Activated naive CD4-positive, alpha-beta T cell treated with anti-CD3 and anti-CD28 coated beads, Interleukin-2, amount 50 U/mL, for 16 hours (primary cell): ENCODE measurements at regions not wholly inside any gene's neighbourhood (a gene's known extent, or its start where the extent isn't known, plus 50 kb on each side); places are given as distances from the start of the nearest gene placed in this dataset.
"Not testable (repeated sequence)": the region's sequence is repeated elsewhere in the genome, so short reads cannot be mapped to it uniquely, and the experiment has no call there.

ENCODE experiments used
- DNase-seq: peaks from one replicate; pipeline ENCODE4 v3.0.0-alpha.2; 2020

DNA sequence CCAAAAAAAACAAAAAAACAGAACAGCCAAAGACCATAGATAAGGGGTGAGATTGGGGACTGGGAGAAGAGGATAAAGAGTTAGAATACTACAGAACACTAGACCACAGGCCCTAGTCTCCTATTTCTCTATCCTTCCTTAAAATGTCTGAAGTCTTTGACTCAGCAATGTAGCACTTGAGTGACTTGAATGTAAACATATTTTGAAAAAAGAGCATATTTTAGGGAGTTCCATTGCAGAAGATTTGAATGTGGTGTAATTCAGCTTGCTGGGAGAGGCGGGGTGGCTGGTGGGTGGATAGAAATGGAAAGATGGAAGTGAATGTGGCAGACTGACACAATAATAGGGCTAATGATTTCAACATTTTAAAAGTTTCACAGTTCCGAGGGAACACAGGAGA, 144.9 kb downstream of the CHIC2 start:
- no peak for DNase-seq

DNA sequence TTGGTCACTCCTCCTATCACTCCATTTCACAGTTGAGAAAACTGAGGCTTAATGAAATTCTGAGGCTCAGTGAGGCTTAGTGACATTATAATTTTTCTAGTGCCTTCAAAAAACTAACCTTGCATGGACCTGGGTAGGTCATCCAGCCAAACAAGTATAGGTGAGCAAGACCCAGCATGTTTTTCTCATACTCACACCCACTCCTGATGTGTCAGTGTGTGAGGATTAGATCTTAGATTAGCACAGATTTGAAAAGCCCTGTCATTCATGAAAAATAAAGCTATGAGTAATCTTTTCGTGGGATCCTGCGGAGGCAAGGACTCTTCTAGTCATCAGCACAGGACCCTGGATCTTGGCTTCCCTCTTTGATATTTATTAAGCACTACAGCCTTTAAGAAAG, 146.7 kb downstream of the CHIC2 start:
- no peak for DNase-seq

DNA sequence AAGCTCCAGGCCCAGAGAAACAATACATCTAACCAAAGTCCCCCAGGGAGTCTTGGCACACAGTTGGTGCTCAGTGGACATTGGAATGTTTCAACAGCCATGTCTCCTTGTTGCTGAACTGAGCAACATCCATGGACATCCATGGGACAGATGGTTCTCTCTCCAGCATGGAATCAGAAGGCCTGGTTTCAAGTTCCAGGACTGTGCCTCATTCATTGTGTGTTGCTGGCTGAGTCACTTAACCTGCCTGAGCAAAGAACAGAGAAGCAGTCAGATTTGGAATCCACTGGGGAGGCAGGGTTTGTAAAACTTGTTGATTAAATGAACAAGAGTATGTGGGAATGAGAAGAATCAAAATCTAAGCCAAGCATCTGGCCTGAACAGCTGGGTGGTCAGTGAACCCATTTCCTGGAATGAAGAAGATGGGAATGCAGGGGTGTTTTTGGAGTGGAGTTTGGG, 147.9 kb downstream of the CHIC2 start:
- DNase-seq, result no peak

DNA sequence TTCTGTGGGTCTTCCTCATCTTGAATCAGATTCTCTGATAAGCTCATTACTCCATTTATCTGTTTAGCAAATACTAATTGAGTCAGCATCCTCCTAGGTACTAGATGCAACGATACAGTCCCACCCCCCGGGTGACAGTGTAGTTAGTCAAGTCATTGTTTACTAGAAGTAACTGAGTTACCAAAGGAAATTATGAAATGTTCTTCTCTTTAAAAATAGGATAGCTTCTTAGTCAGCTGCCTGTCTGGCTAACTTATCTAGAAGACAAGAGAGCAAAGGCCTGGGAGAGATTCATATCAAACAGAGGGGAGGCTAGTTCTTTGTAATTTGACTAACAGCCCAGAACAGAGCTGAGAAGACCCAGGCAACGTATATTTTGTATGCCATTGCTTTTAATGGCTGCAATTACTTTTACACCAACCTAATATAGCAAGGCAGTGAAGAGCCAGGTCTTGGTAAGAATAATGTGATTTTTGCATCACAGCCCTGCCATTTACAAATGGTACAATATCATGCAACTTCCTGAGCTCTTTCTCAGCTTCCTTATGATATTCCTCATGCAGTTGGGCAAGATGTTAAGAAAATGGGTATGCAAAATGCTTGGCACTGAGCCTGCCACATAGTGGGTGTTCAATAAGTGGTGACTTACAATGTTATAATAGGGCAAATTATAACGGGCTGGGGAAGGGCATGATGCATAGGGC, 149.9 kb downstream of the CHIC2 start:
- no peak for DNase-seq

DNA sequence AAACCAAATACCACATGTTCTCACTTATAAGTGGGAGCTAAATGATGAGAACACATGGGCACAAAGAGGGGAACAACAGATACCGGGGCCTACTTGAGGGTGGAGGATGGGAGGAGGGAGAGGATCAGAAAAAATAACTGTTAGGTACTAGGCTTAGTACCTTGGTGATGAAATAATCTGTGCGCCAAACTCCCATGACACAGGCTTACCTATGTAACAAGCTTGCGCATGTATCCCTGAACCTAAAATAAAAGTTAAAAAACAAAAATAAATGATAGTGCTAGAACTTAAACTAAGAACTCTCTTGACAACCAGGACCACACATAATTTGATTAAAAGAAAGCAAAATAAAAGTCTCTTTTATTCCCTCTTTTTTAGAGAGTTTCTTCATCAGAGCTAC, 150.6 kb downstream of the CHIC2 start:
- DNase-seq, result no peak

DNA sequence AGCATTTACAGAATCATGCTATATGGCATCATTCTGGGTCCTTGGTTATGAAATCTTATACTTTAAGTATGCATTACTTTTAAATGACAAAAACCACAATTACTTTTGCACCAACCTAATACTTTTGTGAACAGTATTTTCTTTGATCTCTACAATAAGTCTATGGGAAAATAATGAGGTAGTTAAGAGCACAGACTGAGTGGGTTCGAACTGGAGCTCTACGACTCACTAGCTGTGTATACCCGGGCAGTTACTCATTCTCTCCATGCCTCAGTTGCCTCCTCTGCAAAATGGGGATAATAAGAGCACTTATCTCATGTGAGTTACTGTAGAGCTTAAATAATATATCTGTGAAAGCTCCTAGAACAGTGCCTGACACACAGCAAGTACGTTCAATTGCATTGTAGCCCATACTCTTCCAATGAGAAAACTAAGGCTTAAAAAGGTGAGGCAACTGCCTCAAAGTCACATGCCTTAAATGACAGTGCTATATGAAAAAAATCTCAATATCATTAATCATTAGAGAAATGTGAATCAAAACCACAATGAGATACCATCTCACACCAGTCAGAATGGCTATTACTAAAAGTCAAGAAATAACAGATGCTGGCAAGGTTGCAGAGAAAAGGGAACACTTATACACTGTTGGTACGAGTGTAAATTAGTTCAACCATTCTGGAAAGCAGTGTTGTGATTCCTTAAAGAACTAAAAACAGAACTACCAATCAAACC, 151.5 kb downstream of the CHIC2 start:
- DNase-seq, result no peak

DNA sequence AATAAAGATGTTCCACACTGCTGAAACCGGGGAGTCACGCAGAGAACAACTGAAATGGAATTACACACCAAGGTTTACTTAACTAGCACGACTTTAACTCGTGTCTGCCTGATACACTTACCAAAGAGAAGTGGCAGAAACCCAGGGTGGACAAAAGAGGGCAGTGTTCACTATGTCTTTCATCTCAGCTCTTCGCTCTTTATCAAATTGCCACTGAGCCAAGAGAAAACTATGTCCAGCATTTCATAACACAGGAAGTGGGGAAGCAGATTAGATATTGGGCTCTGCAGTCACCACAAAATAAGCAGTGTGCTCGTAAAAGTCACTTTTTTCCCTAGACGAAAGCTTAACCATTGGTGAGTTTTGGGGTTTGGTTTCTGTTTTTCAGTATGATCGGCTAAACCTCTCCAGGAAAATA, 155.7 kb downstream of the CHIC2 start:
- DNase-seq, result no peak

DNA sequence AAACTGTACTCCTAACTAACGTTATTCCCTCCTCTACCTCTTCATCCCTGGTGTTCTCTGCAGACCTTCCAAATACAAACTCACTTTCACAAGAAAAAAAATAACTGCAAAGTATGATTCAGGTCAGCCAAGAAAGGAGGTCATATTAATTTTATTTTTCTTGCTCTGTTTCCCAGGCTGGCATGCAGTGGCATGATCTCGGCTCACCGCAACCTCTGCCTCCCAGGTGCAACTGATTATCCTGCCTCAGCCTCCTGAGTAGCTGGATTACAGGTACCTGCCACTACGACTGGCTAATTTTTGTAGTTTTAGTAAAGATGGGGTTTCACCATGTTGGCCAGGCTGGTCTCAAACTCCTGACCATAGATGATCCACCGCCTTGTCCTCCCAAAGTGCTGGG, 156.6 kb downstream of the CHIC2 start:
- DNase-seq, result no peak

DNA sequence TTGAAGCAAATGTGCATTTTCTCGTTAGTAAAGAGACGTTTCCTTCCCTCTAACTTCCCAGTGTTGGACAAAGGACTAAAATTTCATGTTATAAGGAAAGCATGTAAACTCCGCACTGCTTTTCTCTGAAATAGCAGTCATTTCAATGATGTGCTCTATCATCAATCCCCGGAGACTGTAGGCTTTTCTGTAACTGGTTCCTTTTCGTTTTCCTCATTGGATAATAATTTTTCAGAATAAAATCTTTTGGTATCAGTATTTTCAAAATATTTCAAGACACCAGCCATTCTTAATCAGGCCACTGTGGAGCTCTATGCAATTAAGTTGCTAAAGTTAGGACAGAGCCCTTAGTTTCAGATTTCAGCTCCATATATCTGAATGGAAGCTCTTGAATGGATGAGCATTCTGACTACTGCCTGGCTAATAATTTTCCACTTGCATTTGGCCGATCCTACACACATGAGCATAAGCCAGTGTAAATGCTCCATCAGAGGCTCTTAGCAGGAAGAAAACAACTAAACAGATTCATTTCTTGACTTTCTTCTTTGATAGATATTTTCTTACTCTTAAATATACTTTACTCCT, 157.7 kb downstream of the CHIC2 start:
- DNase-seq, result no peak

DNA sequence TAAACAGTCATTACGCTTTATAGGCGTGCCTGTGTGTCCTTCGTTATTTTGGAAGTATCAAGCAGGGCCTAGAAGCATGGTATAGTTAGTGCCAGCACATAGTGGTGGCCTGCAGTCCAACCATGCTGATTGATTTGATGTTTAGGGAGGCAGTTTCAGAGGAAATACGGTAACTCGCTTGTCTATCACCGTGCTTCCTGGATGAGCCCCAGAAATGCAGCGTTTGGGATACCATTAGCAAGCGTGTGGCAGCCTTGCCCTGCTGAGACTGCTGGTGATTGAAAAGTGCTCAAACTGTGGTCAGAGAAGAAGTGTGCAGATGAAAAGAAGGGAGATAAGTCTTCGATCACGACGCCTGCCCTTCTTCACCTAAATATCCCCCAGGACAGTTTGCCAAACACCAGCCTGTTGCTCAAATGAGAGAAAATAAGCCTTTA, 158.4 kb downstream of the CHIC2 start:
- DNase-seq, result no peak

DNA sequence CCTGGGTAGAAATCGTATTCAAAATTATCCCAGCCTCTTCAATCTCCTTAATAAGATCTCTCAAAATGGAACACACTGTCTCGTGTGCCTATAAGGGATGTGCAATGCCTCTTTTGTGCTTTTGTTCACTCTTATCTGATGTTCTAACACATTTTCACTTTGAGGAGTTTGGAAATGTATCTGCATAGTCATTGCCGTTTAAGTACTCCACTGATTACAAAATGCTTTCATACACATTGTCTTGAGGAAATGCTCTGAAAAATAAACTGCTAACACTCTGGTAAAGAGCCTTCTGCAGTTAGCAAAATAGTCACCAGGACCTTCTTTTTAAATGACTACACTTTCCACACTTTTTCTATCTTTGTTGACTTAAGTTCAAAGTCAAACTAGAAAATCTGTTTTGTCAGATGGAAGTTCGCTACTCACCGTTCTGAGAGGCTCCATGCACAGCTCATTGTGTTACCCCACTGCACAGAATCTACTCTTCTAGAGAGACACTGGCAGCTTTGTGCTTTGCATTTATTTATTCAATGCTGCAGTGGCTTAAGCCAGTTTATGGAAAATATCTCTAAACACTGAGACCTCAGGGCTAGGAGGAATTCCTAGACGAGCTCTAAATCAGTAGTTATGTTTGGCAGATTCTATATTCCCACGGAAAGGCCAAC, 159.0 kb downstream of the CHIC2 start:
- no peak for DNase-seq

DNA sequence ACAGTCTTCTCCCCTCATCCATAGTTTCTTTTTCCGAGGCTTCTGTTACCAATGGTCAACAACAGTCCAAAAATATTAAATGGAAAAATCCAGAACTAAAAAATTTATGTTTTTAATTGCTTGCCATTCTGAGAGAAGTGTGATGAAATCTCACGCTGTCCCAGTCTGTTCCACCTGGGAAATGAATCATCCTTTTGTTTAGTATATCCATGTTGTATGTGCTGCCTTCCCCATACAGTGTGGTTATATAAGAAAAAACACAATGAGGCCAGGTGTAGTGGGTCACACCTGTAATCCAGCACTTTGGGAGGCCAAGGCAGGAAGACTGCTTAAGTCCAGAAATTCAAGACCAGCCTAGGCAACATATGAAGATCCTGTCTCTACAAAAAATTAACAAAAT, 161.6 kb downstream of the CHIC2 start:
- DNase-seq, result no peak

DNA sequence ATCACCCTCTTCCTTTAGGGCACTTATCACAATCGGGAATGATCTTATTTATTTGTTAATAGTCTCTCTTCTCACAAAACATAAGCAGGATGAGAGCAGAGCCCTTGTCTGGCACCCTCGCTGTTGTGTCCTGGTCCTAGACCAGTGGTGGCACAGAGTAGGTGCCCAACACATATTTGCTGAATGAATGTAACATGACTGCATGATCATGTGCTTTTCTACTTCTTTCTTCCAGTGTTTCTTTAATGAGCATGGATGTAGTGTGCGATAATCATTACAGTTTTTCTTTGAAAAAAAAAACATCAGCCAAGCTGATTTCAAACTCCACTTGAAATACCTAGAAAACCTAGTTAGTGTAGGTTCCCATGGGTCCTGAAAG, 164.1 kb downstream of the CHIC2 start:
- DNase-seq, result no peak

DNA sequence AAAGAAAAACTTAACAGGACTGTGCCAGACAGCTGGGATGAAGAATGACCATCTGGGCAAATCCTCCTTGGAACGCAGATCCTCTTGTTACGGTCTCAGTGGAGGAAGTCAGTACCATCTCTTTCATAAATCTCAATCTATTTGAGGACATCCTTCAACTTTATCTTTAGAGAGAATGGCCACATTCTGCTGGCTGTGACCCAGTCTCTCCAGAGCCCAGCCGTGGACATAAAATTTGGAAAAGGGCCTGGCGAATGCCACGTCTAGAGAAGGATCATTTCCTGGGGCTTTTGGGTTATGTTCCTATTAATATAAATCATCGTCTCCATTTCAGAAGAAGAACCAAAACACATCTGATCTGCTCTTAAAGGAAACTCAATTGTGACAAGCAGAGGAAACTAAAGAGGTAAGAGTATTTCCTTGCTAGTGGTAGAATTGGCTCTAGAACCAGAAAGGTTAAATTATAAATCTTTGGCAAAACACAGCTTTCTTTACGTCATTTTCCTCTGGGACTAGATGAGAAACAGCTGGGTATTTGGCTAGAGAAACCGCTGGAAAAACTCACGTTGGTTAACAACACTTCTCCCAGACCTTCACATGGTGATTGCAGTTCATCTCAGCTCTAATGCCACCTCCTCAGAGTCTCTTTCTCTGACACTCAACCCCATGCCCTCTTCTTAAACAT, 164.7 kb downstream of the CHIC2 start:
- no peak for DNase-seq

DNA sequence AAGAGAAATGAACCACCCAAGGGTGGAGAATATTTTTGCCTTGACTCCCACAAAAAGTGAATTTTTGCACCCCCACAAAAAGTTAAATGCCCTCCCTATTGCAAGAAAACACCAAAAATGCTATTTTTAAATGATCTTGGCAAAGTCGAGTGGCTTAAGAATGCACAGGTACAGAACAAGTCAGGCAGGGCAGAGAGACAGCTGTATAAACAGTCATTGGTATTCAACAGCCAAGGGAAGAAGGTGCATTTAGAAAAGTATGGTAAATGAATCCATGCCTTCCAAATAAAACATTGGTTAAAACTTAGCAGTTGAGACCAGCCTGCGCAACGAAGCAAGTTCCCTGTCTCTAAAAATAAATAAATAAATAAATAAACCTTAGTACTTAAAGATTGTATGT, 169.3 kb downstream of the CHIC2 start:
- no peak for DNase-seq

DNA sequence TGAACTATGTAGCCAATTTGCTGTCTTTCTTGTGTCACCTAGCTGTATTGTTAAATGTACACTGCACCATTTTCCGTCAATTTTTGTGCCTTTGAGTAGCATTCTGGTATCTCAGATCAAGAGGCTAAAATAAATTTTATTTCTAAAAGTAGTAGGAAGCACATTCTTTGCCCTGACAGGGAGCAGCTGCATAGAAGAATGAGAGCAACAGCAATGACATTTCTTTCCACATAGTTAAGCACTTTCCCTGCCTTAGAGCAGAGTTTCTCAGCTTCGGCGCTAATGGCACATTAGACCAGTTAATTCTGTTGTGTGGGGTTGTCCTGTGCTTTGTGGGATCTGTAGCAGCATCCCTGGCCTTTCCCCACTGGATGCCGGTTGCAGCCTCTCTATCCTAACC, 173.9 kb downstream of the CHIC2 start:
- DNase-seq, result no peak

DNA sequence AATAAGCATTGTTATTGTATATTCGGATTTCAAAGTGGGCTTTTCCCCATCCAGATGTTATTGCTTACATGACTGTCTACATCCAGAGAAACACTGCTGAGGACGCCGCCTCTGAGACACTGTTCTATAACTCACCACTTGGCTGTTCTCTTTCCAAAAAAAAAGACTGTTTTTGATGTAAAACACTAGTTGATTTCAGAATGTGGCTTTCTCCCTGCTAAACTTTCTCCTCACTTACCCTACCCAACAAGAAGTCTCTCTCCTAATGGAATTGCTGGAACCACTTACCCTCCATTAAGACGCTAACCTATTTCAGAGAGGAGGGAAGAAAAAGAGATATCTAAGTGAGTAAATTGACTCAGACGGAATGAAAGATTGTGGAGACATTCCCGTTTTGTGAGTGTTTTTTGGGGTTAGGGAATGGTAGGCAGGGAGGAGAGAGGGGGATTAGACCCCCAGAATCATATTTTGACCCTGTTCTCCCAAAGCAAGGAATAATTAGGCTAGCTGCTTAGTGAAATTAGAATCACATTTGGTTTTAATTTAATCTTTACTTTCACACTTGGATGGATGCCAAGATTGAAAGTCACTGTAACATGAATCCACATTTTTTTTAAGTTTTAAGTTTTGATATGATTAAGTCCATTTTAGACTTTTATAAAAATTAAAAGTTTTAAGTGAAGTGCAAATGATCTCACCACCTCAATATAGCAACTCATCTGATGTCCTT, 174.9 kb downstream of the CHIC2 start:
- no peak for DNase-seq

DNA sequence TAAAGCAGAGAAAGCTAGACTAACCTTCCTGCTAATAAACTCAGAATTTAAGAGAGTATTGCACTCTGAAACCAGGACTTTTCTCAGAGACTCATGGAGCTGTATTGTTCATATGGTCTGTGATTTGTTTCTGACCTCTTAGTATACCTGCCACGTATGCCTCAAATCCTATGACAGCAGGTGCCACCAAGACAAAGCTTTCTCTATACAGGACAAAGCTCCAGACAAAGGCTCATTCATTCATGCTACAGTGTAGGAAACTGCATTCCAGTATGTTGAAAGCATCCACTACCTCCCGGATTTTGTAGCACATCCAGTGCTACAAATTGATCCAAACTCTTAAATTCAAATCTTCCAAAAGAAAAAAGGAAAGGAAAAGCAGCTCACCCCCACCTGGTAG, 178.3 kb downstream of the CHIC2 start:
- DNase-seq, result no peak

DNA sequence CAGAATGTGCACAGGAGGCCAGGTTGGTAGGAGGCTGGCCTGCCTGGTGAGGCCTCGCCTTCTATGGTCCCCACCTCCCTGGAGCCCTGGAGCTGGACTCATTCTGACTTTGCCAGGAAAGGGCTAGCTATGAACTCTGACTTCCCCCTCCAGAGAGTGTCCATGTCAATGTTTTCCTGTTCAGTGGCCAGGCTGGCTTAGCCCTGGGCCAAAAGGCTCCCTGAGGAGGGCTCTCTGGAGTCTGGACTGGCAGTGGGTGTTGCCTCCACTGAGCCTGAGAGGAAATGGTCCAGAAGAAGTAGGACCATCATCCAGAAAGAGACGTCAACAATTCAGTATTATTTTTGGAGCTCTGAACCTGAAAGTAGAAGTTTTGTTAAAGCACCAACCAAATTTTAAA, 178.7 kb downstream of the CHIC2 start:
- no peak for DNase-seq

DNA sequence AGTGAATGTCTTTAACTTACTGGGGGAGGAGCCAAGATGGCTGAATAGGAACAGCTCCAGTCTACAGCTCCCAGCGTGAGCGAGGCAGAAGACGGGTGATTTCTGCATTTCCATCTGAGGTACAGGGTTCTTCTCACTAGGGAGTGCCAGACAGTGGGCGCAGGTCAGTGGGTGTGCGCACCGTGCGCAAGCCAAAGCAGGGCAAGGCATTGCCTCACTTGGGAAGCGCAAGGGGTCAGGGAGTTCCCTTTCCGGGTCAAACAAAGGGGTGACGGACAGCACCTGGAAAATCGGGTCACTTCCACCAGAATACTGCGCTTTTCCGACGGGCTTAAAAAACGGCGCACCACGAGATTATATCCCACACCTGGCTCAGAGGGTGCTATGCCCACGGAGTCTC, 187.3 kb downstream of the CHIC2 start:
- DNase-seq, result not testable (repeated sequence)

DNA sequence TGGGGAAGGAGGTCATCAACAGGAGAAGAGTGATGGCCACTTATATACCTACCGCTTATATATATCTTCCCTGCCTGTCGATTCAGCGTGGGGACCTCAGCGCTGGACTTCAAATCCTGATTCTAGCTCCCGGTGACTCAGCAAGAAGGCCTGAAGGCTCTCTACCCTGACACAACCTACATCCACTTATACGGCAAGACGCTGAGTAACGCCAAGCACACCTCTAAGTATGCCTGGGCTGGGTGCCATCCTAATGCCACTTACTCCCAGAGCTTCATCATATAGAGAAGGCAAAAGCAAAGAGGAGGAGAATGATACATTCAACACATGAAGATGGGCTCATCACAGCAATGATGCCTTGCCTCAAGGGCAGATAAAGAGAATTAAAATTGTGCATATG, 198.3 kb downstream of the CHIC2 start:
- no peak for DNase-seq

DNA sequence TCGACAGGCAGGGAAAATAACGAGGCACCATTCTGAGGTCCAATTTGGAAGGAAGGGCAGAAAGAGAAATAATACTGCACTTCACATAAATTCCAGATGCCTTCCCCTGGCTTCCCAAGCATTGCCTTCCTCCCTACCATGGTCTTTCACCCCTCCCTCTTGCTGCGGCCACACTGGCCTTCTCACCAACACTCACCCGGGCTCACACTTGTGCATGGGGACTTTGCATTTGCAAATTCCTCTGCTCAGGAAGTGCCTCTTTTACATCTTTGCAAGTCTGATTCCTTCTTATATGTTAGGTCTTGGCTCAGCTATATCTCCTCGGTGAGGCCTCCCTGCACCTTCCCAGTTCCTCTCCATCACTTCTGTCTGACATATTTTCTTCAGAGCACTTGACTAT, 199.4 kb downstream of the CHIC2 start:
- no peak for DNase-seq
